IPS-20b (cell line): ENCODE measurements at regions not wholly inside any gene's neighbourhood (a gene's known extent, or its start where the extent isn't known, plus 50 kb on each side); places are given as distances from the start of the nearest gene placed in this dataset.
A peak's percentile ranks its signal among the peaks of the same experiment; 100 is the strongest.
"Not testable (repeated sequence)": the region's sequence is repeated elsewhere in the genome, so short reads cannot be mapped to it uniquely, and the experiment has no call there.

Experiments
- H3K27ac ChIP-seq: one replicate; pipeline ENCODE4 v1.5.1; 2013; ENCODE audit warnings: low read length
- H3K27me3 ChIP-seq: 2 replicates; pipeline ENCODE4 v1.6.1; 2013; ENCODE audit warnings: mild to moderate bottlenecking, low read length, inconsistent platforms; ENCODE audit not compliant: insufficient read depth
- H3K36me3 ChIP-seq: 2 replicates; pipeline ENCODE4 v1.6.1; 2013; ENCODE audit warnings: low read depth, mild to moderate bottlenecking, inconsistent platforms, low read length, moderate library complexity; ENCODE audit not compliant: insufficient read depth
- H3K4me1 ChIP-seq: 2 replicates; pipeline ENCODE4 v1.6.1; 2013; ENCODE audit warnings: mild to moderate bottlenecking, control low read depth, inconsistent platforms, low read length, moderate library complexity; ENCODE audit not compliant: insufficient read depth
- H3K4me3 ChIP-seq: 2 replicates; pipeline ENCODE4 v1.5.1; 2013; ENCODE audit warnings: mild to moderate bottlenecking, low read length, inconsistent platforms
- H3K9ac ChIP-seq: 2 replicates; pipeline ENCODE4 v1.6.1; 2013; ENCODE audit warnings: low read depth, mild to moderate bottlenecking, inconsistent platforms, low read length, moderate library complexity
- H3K9me3 ChIP-seq: 2 replicates; pipeline ENCODE4 v1.6.1; 2013; ENCODE audit warnings: mild to moderate bottlenecking, low read depth, low read length, inconsistent platforms; ENCODE audit not compliant: insufficient read depth

GRCh38 chrX:92081250-92081649 lies 302.1 kb downstream of the PCDH11X start:
- not testable (repeated sequence) for H3K4me3 ChIP-seq, H3K9me3 ChIP-seq, H3K36me3 ChIP-seq, H3K27me3 ChIP-seq, H3K4me1 ChIP-seq, H3K27ac ChIP-seq, H3K9ac ChIP-seq

DNA sequence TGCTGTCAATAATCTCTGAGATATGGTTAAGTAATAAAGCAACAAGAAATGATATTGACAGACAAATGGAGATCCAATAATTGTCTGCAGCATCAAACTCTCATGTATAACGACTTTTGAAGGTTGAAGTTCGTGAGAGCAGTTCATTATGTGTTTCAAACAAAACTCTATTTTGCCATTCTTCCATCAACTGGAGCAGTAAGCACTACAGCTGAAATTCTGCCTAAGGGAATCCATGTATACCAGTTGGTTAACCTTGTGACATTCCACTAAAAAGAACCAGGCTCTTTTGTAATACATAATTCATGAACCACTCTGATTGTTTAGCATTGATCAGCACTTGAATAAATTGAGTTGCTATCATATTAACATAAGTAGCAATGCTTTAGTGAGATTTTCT lies 311.6 kb downstream of the PCDH11X start:
- not testable (repeated sequence) for H3K36me3 ChIP-seq, H3K4me1 ChIP-seq, H3K27me3 ChIP-seq, H3K9me3 ChIP-seq, H3K9ac ChIP-seq, H3K4me3 ChIP-seq, H3K27ac ChIP-seq

- H3K27me3 ChIP-seq, H3K27ac ChIP-seq, H3K9ac ChIP-seq, H3K9me3 ChIP-seq, H3K4me1 ChIP-seq, H3K36me3 ChIP-seq, H3K4me3 ChIP-seq: not testable (repeated sequence)
Observed at GRCh38 chrX:92098136-92098535, 319.0 kb downstream of the PCDH11X start.

DNA sequence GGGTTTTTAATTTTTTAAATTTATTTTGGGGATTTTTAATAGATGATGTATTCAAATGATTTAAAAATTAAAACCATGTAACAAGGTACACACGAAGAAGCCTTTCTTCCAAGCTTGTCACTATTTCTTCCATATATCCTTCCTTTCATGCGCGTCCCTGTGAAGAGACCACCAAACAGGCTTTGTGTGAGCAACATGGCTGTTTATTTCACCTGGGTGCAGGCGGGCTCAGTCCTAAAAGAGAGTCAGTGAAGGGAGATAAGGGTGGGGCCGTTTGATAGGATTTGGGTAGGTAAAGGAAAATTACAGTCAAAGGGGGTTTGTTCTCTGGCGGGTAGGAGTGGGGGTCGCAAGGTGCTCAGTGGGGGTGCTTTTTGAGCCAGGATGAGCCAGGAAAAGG lies 320.9 kb downstream of the PCDH11X start:
- not testable (repeated sequence) for H3K9ac ChIP-seq, H3K27ac ChIP-seq, H3K27me3 ChIP-seq, H3K4me3 ChIP-seq, H3K36me3 ChIP-seq, H3K9me3 ChIP-seq, H3K4me1 ChIP-seq

DNA sequence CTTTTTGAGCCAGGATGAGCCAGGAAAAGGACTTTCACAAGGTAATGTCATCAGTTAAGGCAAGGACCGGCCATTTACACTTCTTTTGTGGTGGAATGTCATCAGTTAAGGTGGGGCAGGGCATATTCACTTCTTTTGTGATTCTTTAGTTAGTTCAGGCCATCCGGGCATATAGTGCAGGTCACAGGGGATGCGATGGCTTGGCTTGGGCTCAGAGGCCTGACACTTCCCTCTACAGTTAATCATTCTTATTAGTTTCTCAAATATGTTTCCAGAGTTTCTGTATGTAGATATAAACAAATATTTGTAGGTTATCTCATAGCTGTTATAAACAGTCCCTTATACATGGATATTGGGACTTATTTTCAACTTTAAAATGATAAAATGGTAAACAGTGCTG lies 326.5 kb downstream of the PCDH11X start:
- not testable (repeated sequence) for H3K4me1 ChIP-seq, H3K36me3 ChIP-seq, H3K27me3 ChIP-seq, H3K9me3 ChIP-seq, H3K27ac ChIP-seq
- Histone ChIP-seq H3K9ac (peak overlapping the region; percentile 45; the same call in 1 of the 2 replicates), H3K4me3 (peak overlapping the region; percentile 42; the same call in 1 of the 2 replicates)

DNA sequence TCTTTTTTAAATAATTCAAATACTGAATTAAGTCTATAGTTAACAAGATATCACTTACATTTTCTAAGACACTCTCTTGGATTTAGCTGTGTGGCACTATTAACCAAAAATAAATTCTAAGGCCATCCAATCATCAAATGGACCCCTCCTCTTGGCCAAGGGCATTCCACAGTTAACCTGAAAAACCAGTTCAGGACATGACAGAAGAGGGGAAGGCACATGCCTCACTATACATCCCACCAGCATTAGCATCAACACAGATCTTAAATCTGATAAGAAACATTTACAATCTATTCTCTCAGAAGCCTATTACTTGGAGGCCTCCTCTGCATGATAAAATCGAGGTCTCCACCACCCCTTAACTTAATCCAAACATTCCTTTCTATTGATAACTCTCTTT lies 327.5 kb downstream of the PCDH11X start:
- not testable (repeated sequence) for H3K27me3 ChIP-seq

GRCh38 chrX:92110410-92110911 lies 331.3 kb downstream of the PCDH11X start:
- H3K36me3 ChIP-seq, H3K9ac ChIP-seq, H3K27me3 ChIP-seq, H3K9me3 ChIP-seq, H3K27ac ChIP-seq, H3K4me1 ChIP-seq, H3K4me3 ChIP-seq: not testable (repeated sequence)

More for the DNA sequence above, 327.5 kb downstream of the PCDH11X start:
- H3K27ac ChIP-seq, H3K9ac ChIP-seq, H3K4me1 ChIP-seq, H3K9me3 ChIP-seq, H3K4me3 ChIP-seq, H3K36me3 ChIP-seq: not testable (repeated sequence)

DNA sequence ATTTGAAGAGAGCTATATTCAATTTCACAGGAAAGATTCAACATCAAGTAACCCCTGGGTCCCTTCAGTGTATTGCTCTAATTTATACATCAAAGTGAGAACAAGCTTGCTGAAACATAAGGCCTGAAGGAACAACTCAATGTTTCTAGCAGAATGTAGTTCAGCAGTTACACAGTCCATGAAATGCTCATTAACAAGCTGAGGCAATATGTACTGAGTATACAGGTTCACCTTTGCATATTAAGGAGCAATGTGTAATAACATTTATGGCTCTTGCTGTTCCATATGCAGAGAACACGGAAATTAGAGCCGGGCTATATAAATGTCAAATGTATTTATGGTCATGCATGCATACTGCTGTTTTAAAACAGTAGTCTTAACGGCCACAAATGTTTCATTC lies 338.5 kb downstream of the PCDH11X start:
- not testable (repeated sequence) for H3K27me3 ChIP-seq, H3K9ac ChIP-seq, H3K9me3 ChIP-seq, H3K4me1 ChIP-seq, H3K4me3 ChIP-seq, H3K27ac ChIP-seq, H3K36me3 ChIP-seq

- H3K9ac ChIP-seq, H3K4me1 ChIP-seq, H3K27me3 ChIP-seq, H3K36me3 ChIP-seq, H3K9me3 ChIP-seq, H3K27ac ChIP-seq, H3K4me3 ChIP-seq: not testable (repeated sequence)
Observed at GRCh38 chrX:92163035-92163434, 383.9 kb downstream of the PCDH11X start.

GRCh38 chrX:92209936-92210335 lies 430.8 kb downstream of the PCDH11X start:
- H3K4me1 ChIP-seq, result no peaks in the 10 kb centered on the region
- H3K27me3 ChIP-seq, result no peaks in the 10 kb centered on the region
- peaks cover 13% of the 10 kb centered on the region for H3K9me3 ChIP-seq
- no peak overlapping the region for H3K9ac ChIP-seq
- H3K27ac ChIP-seq, result no peak overlapping the region
- no peak overlapping the region for H3K4me3 ChIP-seq
- H3K36me3 ChIP-seq, result no peaks in the 10 kb centered on the region

GRCh38 chrX:92213786-92214185 lies 434.6 kb downstream of the PCDH11X start:
- H3K27ac ChIP-seq, result no peak overlapping the region
- no peaks in the 10 kb centered on the region for H3K27me3 ChIP-seq
- no peak overlapping the region for H3K9ac ChIP-seq
- peaks cover 15% of the 10 kb centered on the region for H3K9me3 ChIP-seq
- no peak overlapping the region for H3K4me3 ChIP-seq
- no peaks in the 10 kb centered on the region for H3K4me1 ChIP-seq
- no peaks in the 10 kb centered on the region for H3K36me3 ChIP-seq

- not testable (repeated sequence) for H3K27ac ChIP-seq, H3K4me3 ChIP-seq, H3K4me1 ChIP-seq, H3K27me3 ChIP-seq, H3K36me3 ChIP-seq, H3K9ac ChIP-seq
- peaks cover 15% of the 10 kb centered on the region for H3K9me3 ChIP-seq
Observed at GRCh38 chrX:92215011-92215410, 435.8 kb downstream of the PCDH11X start.

GRCh38 chrX:92224406-92224805 lies 445.2 kb downstream of the PCDH11X start:
- no peaks in the 10 kb centered on the region for H3K36me3 ChIP-seq
- no peaks in the 10 kb centered on the region for H3K9me3 ChIP-seq
- no peak overlapping the region for H3K9ac ChIP-seq
- H3K4me1 ChIP-seq, result no peaks in the 10 kb centered on the region
- no peaks in the 10 kb centered on the region for H3K27me3 ChIP-seq
- no peak overlapping the region for H3K4me3 ChIP-seq
- no peak overlapping the region for H3K27ac ChIP-seq
